Choroid plexus epithelial cell (primary cell): ENCODE measurements at regions not wholly inside any gene's neighbourhood (a gene's known extent, or its start where the extent isn't known, plus 50 kb on each side); places are given as distances from the start of the nearest gene placed in this dataset.
"Not testable (repeated sequence)": the region's sequence is repeated elsewhere in the genome, so short reads cannot be mapped to it uniquely, and the experiment has no call there.

Source experiments
- DNase-seq: peaks from one replicate; pipeline ENCODE4 v3.0.0-alpha.2; 2010; ENCODE audit warnings: low read depth
- H3K4me3 ChIP-seq: 2 replicates; pipeline ENCODE4 v1.5.1; 2011; ENCODE audit warnings: low read depth, mild to moderate bottlenecking, control low read depth, low read length, moderate library complexity
- TF ChIP-seq, protein P1 (sequence below): conservative IDR thresholded peaks from 2 replicates; pipeline ENCODE4 v1.5.1; 2011; ENCODE audit warnings: low read depth, mild to moderate bottlenecking, control low read depth, inconsistent platforms, low read length, moderate library complexity

DNA sequence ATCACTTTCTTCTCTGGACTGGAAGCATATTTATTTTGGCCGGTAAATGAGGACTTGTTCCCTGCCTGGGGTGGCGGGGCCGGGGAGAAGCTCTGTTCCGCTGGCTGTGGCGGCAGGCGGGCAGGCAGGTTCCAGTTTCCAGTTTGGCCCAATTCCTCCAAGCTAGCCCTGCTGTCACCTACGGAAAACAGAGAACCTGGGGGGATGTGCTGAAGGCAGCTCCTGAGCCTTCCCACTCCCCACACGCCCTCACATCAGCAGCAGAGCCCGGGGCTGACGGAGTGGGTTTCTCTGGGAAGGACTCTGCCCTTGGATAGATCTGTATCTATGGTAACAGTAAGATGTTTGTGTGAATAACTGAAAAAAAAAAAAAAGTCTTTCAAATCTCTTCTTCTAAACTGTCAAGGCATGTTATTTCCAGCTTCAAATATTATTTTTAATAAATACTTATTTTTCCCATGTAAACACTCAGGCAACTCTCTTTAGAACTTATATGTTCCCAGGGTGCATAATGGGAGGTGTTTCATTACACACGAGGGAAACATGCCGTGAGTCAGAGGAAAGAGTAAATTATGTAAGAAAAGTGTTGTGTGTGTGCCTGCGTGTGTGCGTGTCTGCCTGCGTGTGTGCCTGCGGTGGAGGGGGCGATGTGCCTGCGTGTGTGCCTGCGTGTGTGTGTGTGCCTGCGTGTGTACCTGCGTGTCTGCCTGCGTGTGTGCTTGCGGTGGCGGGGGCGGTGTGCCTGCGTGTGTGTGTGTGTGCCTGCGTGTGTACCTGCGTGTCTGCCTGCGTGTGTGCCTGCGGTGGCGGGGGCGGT lies 116.1 kb upstream of the ZNF516 start:
- peak; percentile 68 for DNase-seq
- TF ChIP-seq, protein P1, sequence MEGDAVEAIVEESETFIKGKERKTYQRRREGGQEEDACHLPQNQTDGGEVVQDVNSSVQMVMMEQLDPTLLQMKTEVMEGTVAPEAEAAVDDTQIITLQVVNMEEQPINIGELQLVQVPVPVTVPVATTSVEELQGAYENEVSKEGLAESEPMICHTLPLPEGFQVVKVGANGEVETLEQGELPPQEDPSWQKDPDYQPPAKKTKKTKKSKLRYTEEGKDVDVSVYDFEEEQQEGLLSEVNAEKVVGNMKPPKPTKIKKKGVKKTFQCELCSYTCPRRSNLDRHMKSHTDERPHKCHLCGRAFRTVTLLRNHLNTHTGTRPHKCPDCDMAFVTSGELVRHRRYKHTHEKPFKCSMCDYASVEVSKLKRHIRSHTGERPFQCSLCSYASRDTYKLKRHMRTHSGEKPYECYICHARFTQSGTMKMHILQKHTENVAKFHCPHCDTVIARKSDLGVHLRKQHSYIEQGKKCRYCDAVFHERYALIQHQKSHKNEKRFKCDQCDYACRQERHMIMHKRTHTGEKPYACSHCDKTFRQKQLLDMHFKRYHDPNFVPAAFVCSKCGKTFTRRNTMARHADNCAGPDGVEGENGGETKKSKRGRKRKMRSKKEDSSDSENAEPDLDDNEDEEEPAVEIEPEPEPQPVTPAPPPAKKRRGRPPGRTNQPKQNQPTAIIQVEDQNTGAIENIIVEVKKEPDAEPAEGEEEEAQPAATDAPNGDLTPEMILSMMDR = no peak
- H3K4me3 ChIP-seq = peak overlapping the region; percentile 55

DNA sequence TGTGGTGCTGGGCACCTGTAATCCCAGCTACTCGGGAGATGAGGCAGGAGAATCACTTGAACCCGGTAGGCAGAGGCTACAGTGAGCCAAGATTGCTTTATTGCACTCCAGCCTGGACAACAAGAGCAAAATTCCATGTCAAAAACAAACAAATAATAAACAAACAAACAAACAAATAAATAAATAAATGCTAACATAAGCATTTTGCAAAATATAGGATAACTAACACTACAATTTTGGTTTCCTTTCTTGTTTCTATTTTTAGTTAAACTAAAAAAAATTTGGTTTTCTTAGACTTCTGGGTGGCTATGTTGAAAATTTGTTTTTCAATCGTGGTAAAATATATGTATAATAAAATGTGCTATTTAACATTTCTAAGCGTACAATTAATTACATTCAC lies 115.0 kb upstream of the ZNF516 start:
- TF ChIP-seq, protein P1 = no peak
- no peak for DNase-seq
- H3K4me3 ChIP-seq = no peak overlapping the region

DNA sequence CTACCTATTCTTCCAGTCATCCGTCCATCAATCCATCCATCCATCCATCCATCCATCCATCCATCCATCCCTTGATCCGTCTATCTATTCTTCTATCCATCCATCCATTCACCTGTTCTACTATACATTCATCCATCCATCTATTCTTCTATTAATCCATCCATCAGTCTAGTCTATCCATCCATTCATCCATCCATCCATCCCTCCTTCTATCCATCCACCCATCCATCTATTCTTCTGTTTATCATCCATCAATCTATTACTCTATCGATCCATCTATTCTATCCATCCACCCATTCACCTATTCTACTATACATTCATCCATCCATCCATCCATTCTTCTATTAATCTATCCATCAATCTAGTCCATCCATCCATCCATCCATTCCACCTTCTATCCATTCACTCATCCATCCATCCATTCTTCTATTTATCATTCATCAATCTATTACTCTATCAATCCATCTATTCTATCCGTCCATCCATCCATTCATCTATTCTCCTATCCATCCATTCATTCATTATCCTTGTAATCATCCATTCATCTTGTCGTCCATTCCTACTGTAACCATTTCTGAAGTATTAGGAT lies 110.4 kb upstream of the ZNF516 start:
- DNase-seq = no peak
- TF ChIP-seq, protein P1 = no peak
- H3K4me3 ChIP-seq = no peak overlapping the region

DNA sequence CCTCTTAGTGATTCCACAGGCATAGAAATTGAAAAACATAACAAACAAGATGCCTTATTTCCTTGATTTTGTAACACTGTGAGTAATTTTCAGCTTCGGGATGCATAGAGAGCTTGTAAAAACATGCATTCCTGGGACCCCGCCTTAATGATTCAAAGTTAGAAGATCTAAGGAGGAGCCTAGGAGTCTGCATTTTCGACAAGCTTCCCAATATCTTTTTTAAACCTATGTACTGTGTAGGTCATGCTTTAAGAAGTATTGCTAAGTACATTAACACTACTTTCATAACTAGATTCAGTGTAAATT lies 109.8 kb upstream of the ZNF516 start:
- TF ChIP-seq, protein P1 = no peak
- no peak for DNase-seq
- no peak overlapping the region for H3K4me3 ChIP-seq

DNA sequence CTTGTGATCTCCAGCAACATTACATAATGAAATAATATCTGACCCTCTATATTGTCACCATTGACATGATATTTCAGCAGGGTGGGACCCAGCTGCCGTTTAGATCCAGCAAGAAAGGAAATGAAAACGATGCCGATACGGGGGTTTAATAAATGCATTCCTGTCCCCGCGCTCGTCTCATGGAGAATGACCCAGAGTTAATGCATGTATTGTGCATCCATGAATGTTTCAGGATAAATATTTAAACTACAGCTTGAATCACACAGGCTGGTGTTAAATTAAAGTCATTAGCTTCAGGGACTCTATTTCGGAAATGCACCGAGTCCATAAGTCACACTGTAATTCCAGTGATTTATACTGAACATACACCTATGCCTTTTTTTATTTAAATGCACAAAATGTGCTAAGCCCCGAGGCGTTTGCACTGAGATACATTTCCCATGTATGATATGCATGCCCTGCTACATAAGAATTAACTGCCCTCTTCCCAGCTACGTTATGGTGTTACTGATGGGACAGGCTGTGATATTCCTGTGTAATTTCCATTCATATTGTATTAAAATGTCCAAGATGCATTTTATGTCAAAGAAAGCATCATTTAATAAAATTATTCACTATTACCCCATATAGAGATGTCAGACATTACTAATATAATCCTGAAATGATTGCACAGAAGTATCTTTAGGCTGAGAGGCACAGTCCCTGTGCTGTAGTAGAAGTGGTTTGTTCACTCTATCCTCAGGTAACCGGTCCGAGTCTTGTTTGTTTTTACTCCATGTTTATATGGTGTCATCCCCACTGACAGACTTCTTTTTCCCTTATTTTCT lies 109.3 kb upstream of the ZNF516 start:
- TF ChIP-seq, protein P1 = no peak
- no peak for DNase-seq
- no peak overlapping the region for H3K4me3 ChIP-seq

DNA sequence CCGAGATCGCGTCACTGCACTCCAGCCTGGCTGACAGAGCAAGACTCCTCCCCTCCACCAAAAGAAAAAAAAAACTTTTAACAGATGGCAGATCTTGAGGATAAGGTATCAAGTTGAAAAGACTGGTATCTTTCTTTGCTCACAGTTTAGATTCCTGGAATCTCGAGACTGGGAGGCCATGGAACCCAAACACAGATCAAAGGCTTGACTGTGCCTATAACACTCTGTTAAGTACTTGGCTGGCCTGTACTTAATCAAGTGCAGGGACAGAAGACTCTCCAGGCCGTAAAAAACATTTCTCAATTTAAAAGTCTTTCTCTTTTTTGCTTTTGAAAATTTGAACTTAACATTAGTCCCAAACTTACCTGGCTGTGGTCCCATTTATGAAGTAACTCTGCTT lies 107.1 kb upstream of the ZNF516 start:
- no peak for DNase-seq
- H3K4me3 ChIP-seq = no peak overlapping the region
- TF ChIP-seq, protein P1 = no peak

DNA sequence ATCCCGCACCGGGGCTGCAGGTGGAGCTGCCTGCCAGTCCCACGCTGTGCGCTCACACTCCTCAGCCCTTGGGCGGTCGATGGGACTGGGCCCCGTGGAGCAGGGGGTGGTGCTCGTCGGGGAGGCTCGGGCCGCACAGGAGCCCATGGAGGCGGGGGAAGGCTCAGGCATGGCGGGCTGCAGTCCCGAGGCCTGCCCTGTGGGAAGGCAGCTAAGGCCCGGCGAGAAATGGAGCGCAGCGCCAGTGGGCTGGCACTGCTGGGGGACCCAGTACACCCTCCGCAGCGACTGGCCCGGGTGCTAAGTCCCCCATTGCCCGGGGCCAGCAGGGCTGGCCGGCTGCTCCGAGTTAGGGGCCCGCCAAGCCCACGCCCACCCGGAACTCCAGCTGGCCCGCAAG lies 105.0 kb upstream of the ZNF516 start:
- not testable (repeated sequence) for DNase-seq, H3K4me3 ChIP-seq
